Mesenchymal stem cell (in vitro differentiated cells and primary cell): ENCODE measurements at regions not wholly inside any gene's neighbourhood (a gene's known extent, or its start where the extent isn't known, plus 50 kb on each side); places are given as distances from the start of the nearest gene placed in this dataset.

Experiments
- DNase-seq: peaks from one replicate; pipeline ENCODE4 v3.0.0-alpha.2; 2013
- H2AFZ ChIP-seq: one replicate; pipeline ENCODE4 v1.6.1; 2013; ENCODE audit warnings: low read depth, mild to moderate bottlenecking, control low read depth, inconsistent platforms, low read length, moderate library complexity
- H2AK5ac ChIP-seq: 2 replicates; pipeline ENCODE4 v1.6.1; 2013; ENCODE audit warnings: low read length, moderate library complexity, mild to moderate bottlenecking, inconsistent platforms; ENCODE audit not compliant: severe bottlenecking
- H2BK120ac ChIP-seq: one replicate; pipeline ENCODE4 v1.6.1; 2013; ENCODE audit warnings: low read depth, mild to moderate bottlenecking, inconsistent platforms, low read length, moderate library complexity
- H2BK12ac ChIP-seq, 2 experiments: one replicate each; pipeline ENCODE4 v1.6.1; 2013; ENCODE audit warnings: inconsistent platforms in 2 of 2, low read length in 2 of 2, mild to moderate bottlenecking in 2 of 2, moderate library complexity in 2 of 2, control low read depth in 1 of 2
- H2BK15ac ChIP-seq: one replicate; pipeline ENCODE4 v1.6.1; 2013; ENCODE audit warnings: mild to moderate bottlenecking, low read depth, inconsistent platforms; ENCODE audit not compliant: poor library complexity, severe bottlenecking
- H2BK5ac ChIP-seq: 2 replicates; pipeline ENCODE4 v1.6.1; 2013; ENCODE audit warnings: low read depth, mild to moderate bottlenecking, low read length, control low read depth, inconsistent platforms; ENCODE audit not compliant: poor library complexity, severe bottlenecking
- H3K14ac ChIP-seq, 2 experiments: one replicate each; pipeline ENCODE4 v1.6.1; 2013; ENCODE audit warnings: inconsistent platforms in 2 of 2, low read length in 2 of 2, control low read depth in 1 of 2, mild to moderate bottlenecking in 1 of 2, moderate library complexity in 1 of 2
- H3K18ac ChIP-seq, 2 experiments: one replicate each; pipeline ENCODE4 v1.6.1; 2013; ENCODE audit warnings: inconsistent platforms in 2 of 2, low read length in 2 of 2, control low read depth in 1 of 2, low read depth in 1 of 2, mild to moderate bottlenecking in 1 of 2
- H3K23ac ChIP-seq, 2 experiments: one replicate each; pipeline ENCODE4 v1.6.1; 2013; ENCODE audit warnings: inconsistent platforms in 2 of 2, low read length in 2 of 2, mild to moderate bottlenecking in 2 of 2, moderate library complexity in 2 of 2, control low read depth in 1 of 2
- H3K27ac ChIP-seq: 2 replicates; pipeline ENCODE4 v1.5.1; 2013; ENCODE audit warnings: mild to moderate bottlenecking, moderate library complexity, low read length, control low read depth, inconsistent platforms; ENCODE audit not compliant: poor library complexity, severe bottlenecking
- H3K27me3 ChIP-seq, 2 experiments: 2 replicates each; pipeline versions ENCODE4 v1.6.1 to v1.7.0; 2013; ENCODE audit warnings: low read length in 2 of 2, mild to moderate bottlenecking in 2 of 2, moderate library complexity in 2 of 2, control low read depth in 1 of 2, inconsistent platforms in 1 of 2; ENCODE audit not compliant: control insufficient read depth in 1 of 2, insufficient read depth in 1 of 2
- H3K36me3 ChIP-seq, 2 experiments: 2 replicates each; pipeline versions ENCODE4 v1.6.1 to v1.7.0; 2013; ENCODE audit warnings: low read length in 2 of 2, control low read depth in 1 of 2, inconsistent platforms in 1 of 2, low read depth in 1 of 2, mild to moderate bottlenecking in 1 of 2; ENCODE audit not compliant: insufficient read depth in 2 of 2, control insufficient read depth in 1 of 2
- H3K4ac ChIP-seq, 2 experiments: one replicate each; pipeline ENCODE4 v1.6.1; 2013; ENCODE audit warnings: inconsistent platforms in 2 of 2, low read length in 2 of 2, mild to moderate bottlenecking in 2 of 2, moderate library complexity in 2 of 2, control low read depth in 1 of 2, low read depth in 1 of 2
- H3K4me1 ChIP-seq: 2 replicates; pipeline ENCODE4 v1.6.1; 2013; ENCODE audit warnings: low read depth, low read length, control low read depth; ENCODE audit not compliant: control insufficient read depth, insufficient read depth
- H3K4me2 ChIP-seq: 2 replicates; pipeline ENCODE4 v1.6.1; 2013; ENCODE audit warnings: low read length, mild to moderate bottlenecking, inconsistent platforms; ENCODE audit not compliant: poor library complexity, severe bottlenecking
- H3K4me3 ChIP-seq, 2 experiments: 2 replicates each; pipeline versions ENCODE4 v1.5.1 to v1.7.0; 2013; ENCODE audit warnings: low read length in 2 of 2, mild to moderate bottlenecking in 2 of 2, control low read depth in 1 of 2, low read depth in 1 of 2; ENCODE audit not compliant: insufficient read depth in 1 of 2
- H3K79me1 ChIP-seq: replicated peaks from 2 replicates; pipeline ENCODE4 v1.6.1; 2013; ENCODE audit warnings: mild to moderate bottlenecking, control low read depth, low read length, inconsistent platforms; ENCODE audit not compliant: poor library complexity, severe bottlenecking
- H3K9ac ChIP-seq: 2 replicates; pipeline ENCODE4 v1.7.0; 2013; ENCODE audit warnings: mild to moderate bottlenecking, low read length, moderate library complexity
- H3K9me3 ChIP-seq: 2 replicates; pipeline ENCODE4 v1.7.0; 2013; ENCODE audit warnings: mild to moderate bottlenecking, low read length; ENCODE audit not compliant: control insufficient read depth
- H4K8ac ChIP-seq: one replicate; pipeline ENCODE4 v1.6.1; 2013; ENCODE audit warnings: inconsistent platforms, mild to moderate bottlenecking, low read length, moderate library complexity
- H4K91ac ChIP-seq: one replicate; pipeline ENCODE4 v1.6.1; 2013; ENCODE audit warnings: mild to moderate bottlenecking, low read length, inconsistent platforms
- WGBS: methylation state at CpG from one replicate; pipeline ENCODE4 v1.1.7; 2013; ENCODE audit warnings: mixed read lengths; 5-methylcytosine and 5-hydroxymethylcytosine counted together

- Histone ChIP-seq H2BK120ac (no peak overlapping the region), H3K9me3 (no peaks in the 10 kb centered on the region), H2BK5ac (no peak overlapping the region), H2AK5ac (no peak overlapping the region), H3K4me1 (peaks cover 6% of the 10 kb centered on the region), H3K4me3 (no peak overlapping the region), H3K9ac (no peak overlapping the region), H3K36me3 (no peaks in the 10 kb centered on the region), H3K4ac (no peak overlapping the region), H3K79me1 (no peaks in the 10 kb centered on the region), H2BK15ac (no peak overlapping the region), H4K8ac (no peak overlapping the region), H3K4me2 (no peak overlapping the region), H3K27ac (no peak overlapping the region), H3K14ac (no peak overlapping the region), H2BK12ac (no peak overlapping the region), H2AFZ (no peak overlapping the region), H4K91ac (no peak overlapping the region), H3K27me3 (peaks cover 32 to 81% of the 10 kb centered on the region in 2 experiments), H3K18ac (no peak overlapping the region), H3K23ac (no peak overlapping the region)
- WGBS: 55% methylated on average over 28 of the region's 29 CpGs
- no peak for DNase-seq
Measured at GRCh38 chr4:3703677-3704521, 62.3 kb upstream of the ADRA2C start.

- no peak overlapping the region for H3K4ac ChIP-seq
- no peaks in the 10 kb centered on the region for H3K36me3 ChIP-seq
- 72% methylated on average over 5 of the region's 5 CpGs for WGBS
- no peak overlapping the region for H3K27ac ChIP-seq
- H3K27me3 ChIP-seq: peaks cover 32 to 86% of the 10 kb centered on the region in 2 experiments
- H2BK15ac ChIP-seq: no peak overlapping the region
- peaks cover 6% of the 10 kb centered on the region for H3K4me1 ChIP-seq
- no peak overlapping the region for H3K23ac ChIP-seq
- H3K18ac ChIP-seq: no peak overlapping the region
- no peak overlapping the region for H3K9ac ChIP-seq
- no peaks in the 10 kb centered on the region for H3K79me1 ChIP-seq
- no peak overlapping the region for H4K91ac ChIP-seq
- H3K14ac ChIP-seq: no peak overlapping the region
- no peak overlapping the region for H2AK5ac ChIP-seq
- H3K4me2 ChIP-seq: no peak overlapping the region
- no peak for DNase-seq
- H2BK120ac ChIP-seq: no peak overlapping the region
- no peak overlapping the region for H3K4me3 ChIP-seq
- no peak overlapping the region for H2AFZ ChIP-seq
- no peak overlapping the region for H2BK12ac ChIP-seq
- no peaks in the 10 kb centered on the region for H3K9me3 ChIP-seq
- H2BK5ac ChIP-seq: no peak overlapping the region
- no peak overlapping the region for H4K8ac ChIP-seq
Measured at GRCh38 chr4:3703343-3703676, 62.9 kb upstream of the ADRA2C start.

GRCh38 chr4:3702561-3703221, 63.5 kb upstream of the ADRA2C start:
- H3K23ac ChIP-seq: no peak overlapping the region
- no peak overlapping the region for H3K14ac ChIP-seq
- H3K79me1 ChIP-seq: no peaks in the 10 kb centered on the region
- DNase-seq: no peak
- no peak overlapping the region for H3K4me3 ChIP-seq
- H3K9ac ChIP-seq: no peak overlapping the region
- H3K4me1 ChIP-seq: peaks cover 6% of the 10 kb centered on the region
- no peak overlapping the region for H2BK5ac ChIP-seq
- H2BK15ac ChIP-seq: no peak overlapping the region
- H4K8ac ChIP-seq: no peak overlapping the region
- H3K27ac ChIP-seq: no peak overlapping the region
- H3K4me2 ChIP-seq: no peak overlapping the region
- 88% methylated on average over 30 of the region's 31 CpGs for WGBS
- H3K36me3 ChIP-seq: no peaks in the 10 kb centered on the region
- no peak overlapping the region for H3K18ac ChIP-seq
- H2BK12ac ChIP-seq: no peak overlapping the region
- no peak overlapping the region for H4K91ac ChIP-seq
- H2AK5ac ChIP-seq: no peak overlapping the region
- no peak overlapping the region for H2AFZ ChIP-seq
- no peak overlapping the region for H3K4ac ChIP-seq
- peaks cover 32 to 85% of the 10 kb centered on the region in 2 experiments for H3K27me3 ChIP-seq
- H3K9me3 ChIP-seq: no peaks in the 10 kb centered on the region
- no peak overlapping the region for H2BK120ac ChIP-seq

- no peak for DNase-seq
- H3K27me3 ChIP-seq: peaks cover 32 to 81% of the 10 kb centered on the region in 2 experiments
- no peak overlapping the region for H3K4me2 ChIP-seq
Measured at GRCh38 chr4:3701736-3702560, 64.2 kb upstream of the ADRA2C start.

More at GRCh38 chr4:3701736-3702560, 64.2 kb upstream of the ADRA2C start:
- Histone ChIP-seq H2BK15ac (no peak overlapping the region), H3K14ac (no peak overlapping the region), H2BK120ac (no peak overlapping the region), H2BK12ac (no peak overlapping the region), H3K4me3 (no peak overlapping the region), H2AFZ (no peak overlapping the region), H3K4ac (no peak overlapping the region), H3K9me3 (peaks cover 5% of the 10 kb centered on the region), H3K27ac (no peak overlapping the region), H3K36me3 (no peaks in the 10 kb centered on the region), H2AK5ac (no peak overlapping the region), H2BK5ac (no peak overlapping the region), H4K8ac (no peak overlapping the region), H3K79me1 (no peaks in the 10 kb centered on the region), H3K9ac (no peak overlapping the region), H3K4me1 (peaks cover under 1% of the 10 kb centered on the region), H4K91ac (no peak overlapping the region), H3K18ac (no peak overlapping the region), H3K23ac (no peak overlapping the region)
- 72% methylated on average over 26 of the region's 29 CpGs for WGBS
